ENCODE measurements at regions not wholly inside any gene's neighbourhood (a gene's known extent, or its start where the extent isn't known, plus 50 kb on each side); places are given as distances from the start of the nearest gene placed in this dataset.
"Not testable (repeated sequence)": the region's sequence is repeated elsewhere in the genome, so short reads cannot be mapped to it uniquely, and the experiment has no call there.

DNA sequence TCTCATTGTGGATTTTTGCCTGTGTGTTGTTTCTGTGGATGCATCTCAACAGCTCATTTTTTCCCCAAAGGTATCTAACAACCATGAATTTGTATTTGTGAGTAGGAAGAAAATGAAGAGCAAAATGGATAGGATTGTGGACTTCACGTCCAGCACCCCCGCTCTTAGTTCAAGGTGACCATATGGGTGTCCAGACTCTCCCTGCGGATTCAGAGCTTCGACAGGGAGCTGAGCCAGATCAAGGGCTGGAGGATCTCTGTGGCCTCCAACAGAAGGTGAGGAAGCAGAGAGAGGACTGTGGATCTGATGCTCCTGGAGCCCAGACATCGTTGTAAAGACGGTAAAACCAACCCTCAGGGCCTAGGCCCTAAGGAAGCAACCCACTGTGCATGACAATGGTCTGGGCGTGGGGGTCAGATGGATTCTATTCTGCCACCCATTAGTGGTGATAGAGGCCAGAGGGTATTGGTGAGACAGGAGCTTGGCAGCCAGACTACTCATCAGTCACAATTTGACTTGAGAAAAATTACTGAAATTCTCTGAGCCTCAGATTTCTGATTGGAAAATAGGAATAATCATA lies 659.7 kb upstream of the TMEM132C start:
- DNase-seq, result no peak
- Histone ChIP-seq H3K27ac (no peak overlapping the region), H3K36me3 (no peaks in the 10 kb centered on the region), H3K4me1 (no peaks in the 10 kb centered on the region), H3K9me3 (replicated peaks) (no peaks in the 10 kb centered on the region), H3K4me3 (no peak overlapping the region), H3K27me3 (no peaks in the 10 kb centered on the region; the same call in 1 of the 2 replicates)

DNA sequence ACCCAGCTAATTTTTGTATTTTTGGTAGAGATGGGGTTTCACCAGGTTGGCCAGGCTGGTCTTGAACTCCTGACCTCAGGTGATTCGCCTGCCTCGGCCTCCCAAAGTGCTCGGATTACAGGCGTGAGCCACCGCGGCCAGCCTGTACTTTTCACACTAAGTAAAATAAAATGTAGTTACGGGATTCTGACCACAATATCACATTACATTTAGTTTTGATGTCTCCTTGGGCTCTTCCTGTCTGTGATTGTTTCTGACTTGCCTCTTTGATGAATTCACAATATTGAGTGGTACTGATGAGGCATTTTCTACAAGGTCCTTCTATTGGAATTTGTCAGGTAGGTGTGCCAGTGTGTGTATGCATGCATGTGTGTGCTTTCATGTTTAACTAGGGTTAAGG lies 658.6 kb upstream of the TMEM132C start:
- not testable (repeated sequence) for H3K36me3 ChIP-seq, H3K27ac ChIP-seq, H3K4me3 ChIP-seq

DNA sequence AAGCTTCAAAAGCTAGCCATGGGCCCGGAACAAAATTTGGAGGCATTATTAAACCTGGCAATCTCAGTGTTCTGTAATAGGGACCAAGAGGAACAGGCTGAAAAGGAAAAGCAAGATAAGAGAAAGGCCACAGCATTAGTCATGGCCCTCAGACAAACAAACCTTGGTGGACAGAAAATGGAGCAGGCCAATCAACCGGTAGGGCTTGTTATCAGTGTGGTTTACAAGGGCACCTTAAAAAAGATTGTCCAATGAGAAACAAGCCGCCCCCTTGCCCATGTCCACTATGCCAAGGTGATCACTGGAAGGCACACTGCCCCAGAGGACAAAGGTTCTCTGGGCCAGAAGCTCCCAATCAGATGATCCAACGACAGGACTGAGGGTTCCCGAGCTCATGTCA lies 653.9 kb upstream of the TMEM132C start:
- Histone ChIP-seq H3K36me3 (no peaks in the 10 kb centered on the region), H3K4me1 (no peaks in the 10 kb centered on the region), H3K4me3 (no peak overlapping the region), H3K27me3 (no peaks in the 10 kb centered on the region), H3K27ac (no peak overlapping the region), H3K9me3 (replicated peaks) (no peaks in the 10 kb centered on the region)
- no peak for DNase-seq

More for the DNA sequence above, 658.6 kb upstream of the TMEM132C start:
- not testable (repeated sequence) for DNase-seq; H3K4me1 ChIP-seq; H3K9me3 ChIP-seq (replicated peaks); H3K27me3 ChIP-seq

DNA sequence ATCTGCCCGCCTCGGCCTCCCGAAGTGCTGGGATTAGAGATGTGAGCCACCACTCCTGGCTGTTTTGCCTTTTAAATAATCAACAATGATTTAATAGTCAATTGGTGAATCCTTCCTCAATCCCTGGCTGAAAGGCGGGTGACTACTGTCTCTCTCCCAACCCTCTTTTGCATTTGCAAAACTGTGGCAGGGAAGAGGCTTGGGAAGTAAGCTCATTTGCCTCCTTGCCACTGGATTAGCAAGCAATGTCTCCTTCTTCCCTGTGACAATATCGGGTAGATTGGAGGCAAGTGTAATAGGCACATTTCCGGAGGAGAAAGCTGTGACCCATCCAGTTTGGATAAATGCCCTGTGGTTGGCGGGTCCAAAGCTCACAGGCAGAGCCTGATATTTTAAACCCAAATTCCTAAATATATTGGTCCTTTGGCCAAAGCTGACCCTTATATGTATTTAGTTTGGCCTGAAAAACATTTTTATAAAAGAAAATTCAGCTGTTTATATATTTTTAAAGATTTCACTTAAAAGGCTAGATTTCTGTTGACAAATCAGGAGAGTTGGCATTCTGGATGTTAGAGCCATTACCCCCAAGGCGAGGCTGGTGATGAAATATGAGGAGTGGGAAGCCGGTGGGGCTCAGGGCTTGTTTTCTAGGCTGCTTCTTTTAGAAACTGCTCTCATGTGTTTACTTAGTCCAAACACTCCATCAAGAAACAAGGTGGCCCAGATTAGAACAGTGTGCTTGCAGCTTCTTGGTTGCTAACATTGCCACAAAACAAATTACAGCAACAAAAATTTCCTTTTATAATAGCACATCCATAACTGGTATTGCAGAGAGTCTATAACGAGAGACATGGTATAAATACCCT lies 646.9 kb upstream of the TMEM132C start:
- Histone ChIP-seq H3K9me3 (replicated peaks) (no peaks in the 10 kb centered on the region), H3K36me3 (no peaks in the 10 kb centered on the region), H3K27ac (no peak overlapping the region), H3K4me3 (no peak overlapping the region), H3K4me1 (no peaks in the 10 kb centered on the region), H3K27me3 (no peaks in the 10 kb centered on the region)
- DNase-seq, result no peak

DNA sequence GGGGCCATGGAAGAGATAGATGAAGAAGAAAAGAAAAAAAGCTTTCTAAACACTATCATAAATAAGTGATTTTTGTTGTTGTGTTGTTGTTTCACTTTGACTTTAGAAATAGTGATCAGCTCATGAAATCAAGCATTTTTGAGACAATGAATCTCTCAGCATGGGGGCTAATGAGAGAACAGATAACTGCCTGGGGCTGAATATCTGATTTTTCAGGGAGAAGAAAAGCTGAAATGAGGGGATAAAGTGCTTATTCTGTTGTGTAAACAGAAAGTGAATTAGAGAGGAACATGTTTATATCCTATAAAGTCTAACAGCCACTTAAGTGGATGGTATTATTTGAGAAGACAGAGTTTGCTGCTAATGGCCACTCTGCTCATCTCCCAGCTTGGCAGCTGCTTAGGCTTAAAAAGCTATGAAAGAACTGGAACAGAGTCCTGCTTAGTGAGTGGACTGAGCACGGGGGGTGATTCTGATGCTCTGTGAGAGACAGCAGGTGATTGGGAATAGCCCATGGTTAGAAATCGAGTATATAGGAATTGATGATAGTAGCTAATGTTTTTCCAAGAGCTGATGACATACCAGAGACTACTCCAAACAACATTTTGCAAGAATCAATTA lies 646.1 kb upstream of the TMEM132C start:
- no peak overlapping the region for H3K27ac ChIP-seq
- DNase-seq, result no peak
- no peaks in the 10 kb centered on the region for H3K36me3 ChIP-seq
- H3K4me3 ChIP-seq, result no peak overlapping the region
- no peaks in the 10 kb centered on the region for H3K9me3 ChIP-seq (replicated peaks)
- H3K4me1 ChIP-seq, result no peaks in the 10 kb centered on the region
- H3K27me3 ChIP-seq, result no peaks in the 10 kb centered on the region

DNA sequence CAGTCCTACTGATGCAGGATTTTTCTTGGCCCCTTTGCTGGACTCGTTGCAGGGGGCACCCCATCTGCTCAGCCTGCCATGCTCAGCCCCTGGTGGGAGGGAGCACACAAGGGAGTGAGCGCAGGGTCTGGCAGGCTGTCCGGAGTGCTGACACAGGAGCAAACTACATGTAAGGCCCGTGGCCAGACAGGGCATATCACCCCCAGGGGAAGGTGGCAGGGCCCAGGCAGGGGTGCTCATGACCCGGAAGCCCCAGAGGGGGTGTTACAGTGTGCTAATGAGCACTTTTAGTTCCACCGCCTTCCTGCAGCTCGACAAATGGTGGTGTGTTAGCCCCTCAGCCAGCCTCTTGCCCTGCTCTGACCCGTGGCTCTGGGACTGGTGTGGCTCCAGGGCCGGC lies 645.6 kb upstream of the TMEM132C start:
- Histone ChIP-seq H3K27ac (no peak overlapping the region), H3K9me3 (replicated peaks) (no peaks in the 10 kb centered on the region), H3K27me3 (no peaks in the 10 kb centered on the region), H3K4me1 (no peaks in the 10 kb centered on the region), H3K4me3 (no peak overlapping the region), H3K36me3 (no peaks in the 10 kb centered on the region)
- no peak for DNase-seq

DNA sequence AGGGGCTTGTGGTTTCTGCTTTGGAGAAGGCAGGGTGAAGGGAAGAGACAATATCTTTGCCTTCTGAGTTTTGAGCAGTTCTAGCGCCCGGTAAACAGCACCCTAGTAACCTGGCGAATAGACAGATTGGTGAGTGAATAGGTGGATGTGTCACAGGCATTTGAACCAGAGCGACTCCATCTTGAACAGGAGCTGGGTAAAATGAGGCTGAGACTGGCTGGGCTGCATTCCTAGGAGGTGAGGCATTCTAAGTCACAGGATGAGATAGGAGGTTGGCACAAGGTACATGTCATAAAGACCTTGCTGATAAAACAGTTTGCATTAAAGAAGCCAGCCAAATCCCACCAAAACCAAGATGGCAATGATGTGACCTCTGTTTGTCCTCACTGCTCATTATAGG lies 643.6 kb upstream of the TMEM132C start:
- H3K36me3 ChIP-seq, result no peaks in the 10 kb centered on the region
- DNase-seq, result no peak
- H3K4me1 ChIP-seq, result no peaks in the 10 kb centered on the region
- H3K4me3 ChIP-seq, result no peak overlapping the region
- H3K27me3 ChIP-seq, result no peaks in the 10 kb centered on the region
- no peak overlapping the region for H3K27ac ChIP-seq
- no peaks in the 10 kb centered on the region for H3K9me3 ChIP-seq (replicated peaks)

DNA sequence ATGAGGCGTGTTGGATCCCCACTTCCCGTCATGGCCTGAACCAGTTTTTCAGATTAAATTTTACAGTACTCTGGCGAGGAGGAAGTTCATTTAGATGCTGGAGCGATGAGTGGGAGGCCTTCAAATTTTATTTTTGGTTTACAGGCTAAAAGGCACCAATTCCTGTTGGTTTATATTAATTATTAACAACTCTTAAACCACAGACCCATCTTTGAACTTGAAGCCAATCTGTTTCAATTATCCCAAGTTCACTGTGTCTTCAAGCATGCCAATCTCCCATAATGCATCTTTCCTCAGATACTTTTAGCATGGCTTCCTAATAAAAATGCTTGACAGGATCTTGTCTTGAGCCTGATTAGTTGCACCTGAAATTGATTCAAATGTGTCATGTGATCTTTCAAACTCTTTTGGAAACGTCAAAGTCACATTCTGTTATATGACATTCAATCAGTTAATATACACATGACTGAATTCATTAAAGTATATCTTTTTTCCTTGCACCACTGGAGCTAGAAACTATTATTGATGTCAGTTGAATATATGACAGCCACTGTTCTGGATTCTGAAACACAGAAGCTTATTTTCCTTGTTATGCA lies 641.7 kb upstream of the TMEM132C start:
- H3K4me1 ChIP-seq, result no peaks in the 10 kb centered on the region
- H3K4me3 ChIP-seq, result no peak overlapping the region
- no peaks in the 10 kb centered on the region for H3K27me3 ChIP-seq
- no peak for DNase-seq
- no peak overlapping the region for H3K27ac ChIP-seq
- no peaks in the 10 kb centered on the region for H3K9me3 ChIP-seq (replicated peaks)
- H3K36me3 ChIP-seq, result no peaks in the 10 kb centered on the region

GRCh38 chr12:127628645-127629044 lies 638.3 kb upstream of the TMEM132C start:
- DNase-seq, result no peak
- Histone ChIP-seq H3K9me3 (replicated peaks) (no peaks in the 10 kb centered on the region), H3K36me3 (no peaks in the 10 kb centered on the region), H3K27ac (no peak overlapping the region), H3K4me3 (no peak overlapping the region), H3K27me3 (no peaks in the 10 kb centered on the region), H3K4me1 (no peaks in the 10 kb centered on the region)

GRCh38 chr12:127629066-127629820 lies 637.7 kb upstream of the TMEM132C start:
- peak; percentile 3 to 24 for DNase-seq

DNA sequence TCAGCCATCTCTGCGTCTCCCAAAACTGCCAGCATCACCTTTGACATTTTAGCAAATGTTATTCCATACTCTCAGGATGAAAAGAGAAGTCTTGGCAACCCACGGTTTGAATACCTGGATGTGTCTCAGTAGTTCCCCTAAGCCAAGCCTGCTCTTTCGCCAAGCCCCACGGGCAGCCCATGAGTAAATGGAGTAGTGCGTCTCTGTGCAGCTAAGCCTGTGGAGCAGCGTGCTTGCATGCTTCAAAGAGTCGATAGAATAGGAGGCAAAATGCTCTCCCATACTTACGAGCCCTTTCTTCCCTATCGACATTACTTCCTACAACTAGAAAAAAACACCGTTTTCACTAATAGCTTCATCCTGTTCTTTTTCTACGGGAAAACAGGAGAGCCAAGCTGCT lies 634.5 kb upstream of the TMEM132C start:
- no peaks in the 10 kb centered on the region for H3K36me3 ChIP-seq
- H3K4me1 ChIP-seq, result no peaks in the 10 kb centered on the region
- H3K4me3 ChIP-seq, result no peak overlapping the region
- no peaks in the 10 kb centered on the region for H3K9me3 ChIP-seq (replicated peaks)
- H3K27me3 ChIP-seq, result no peaks in the 10 kb centered on the region
- no peak overlapping the region for H3K27ac ChIP-seq
- DNase-seq, result no peak

More at GRCh38 chr12:127629066-127629820, 637.7 kb upstream of the TMEM132C start:
- H3K36me3 ChIP-seq, result no peaks in the 10 kb centered on the region
- H3K4me3 ChIP-seq, result no peak overlapping the region
- no peaks in the 10 kb centered on the region for H3K9me3 ChIP-seq (replicated peaks)
- no peaks in the 10 kb centered on the region for H3K27me3 ChIP-seq
- H3K4me1 ChIP-seq, result no peaks in the 10 kb centered on the region
- H3K27ac ChIP-seq, result no peak overlapping the region

DNA sequence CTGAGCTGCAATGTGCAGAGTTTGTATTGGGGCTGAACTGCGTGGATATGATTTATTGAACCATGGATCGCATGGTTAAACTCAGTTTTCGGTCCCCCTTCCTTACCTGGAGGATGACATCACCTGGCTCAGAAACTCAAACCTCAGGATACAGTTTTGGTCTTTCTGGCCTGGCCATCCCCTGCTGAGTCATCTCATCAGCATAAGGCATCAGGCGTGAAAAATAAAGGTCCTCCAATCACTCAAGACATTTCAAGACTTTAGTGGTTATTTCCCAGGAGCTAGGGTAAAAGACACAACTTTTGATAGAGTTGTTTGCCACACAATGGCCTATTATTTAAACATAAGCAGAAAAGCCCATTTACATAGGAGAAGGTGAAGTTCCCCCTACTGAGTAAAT lies 631.1 kb upstream of the TMEM132C start:
- Histone ChIP-seq H3K27me3 (no peaks in the 10 kb centered on the region), H3K4me1 (no peaks in the 10 kb centered on the region), H3K4me3 (no peak overlapping the region), H3K36me3 (no peaks in the 10 kb centered on the region), H3K27ac (no peak overlapping the region), H3K9me3 (replicated peaks) (no peaks in the 10 kb centered on the region)
- DNase-seq, result no peak

DNA sequence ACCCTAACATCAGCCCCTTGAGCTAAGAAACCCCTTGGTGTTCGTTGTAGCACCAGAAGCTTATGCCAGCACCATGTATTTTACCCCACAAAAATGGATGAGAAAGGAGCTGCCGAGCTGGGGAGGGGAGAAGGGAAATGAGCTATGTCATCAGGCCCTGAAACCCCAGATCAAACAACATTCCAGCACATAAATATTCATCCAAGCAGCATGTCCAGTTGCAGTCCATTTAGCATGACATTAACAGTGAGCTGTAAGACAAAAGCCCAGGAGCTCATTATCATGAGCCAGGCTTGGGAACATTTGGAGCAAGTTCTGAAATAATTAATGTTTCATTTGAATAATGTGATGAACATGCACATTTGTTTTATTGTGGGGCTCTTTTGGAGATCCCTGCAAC lies 630.1 kb upstream of the TMEM132C start:
- Histone ChIP-seq H3K36me3 (no peaks in the 10 kb centered on the region), H3K27ac (no peak overlapping the region), H3K4me1 (no peaks in the 10 kb centered on the region), H3K9me3 (replicated peaks) (no peaks in the 10 kb centered on the region), H3K27me3 (no peaks in the 10 kb centered on the region), H3K4me3 (no peak overlapping the region)
- DNase-seq, result no peak

DNA sequence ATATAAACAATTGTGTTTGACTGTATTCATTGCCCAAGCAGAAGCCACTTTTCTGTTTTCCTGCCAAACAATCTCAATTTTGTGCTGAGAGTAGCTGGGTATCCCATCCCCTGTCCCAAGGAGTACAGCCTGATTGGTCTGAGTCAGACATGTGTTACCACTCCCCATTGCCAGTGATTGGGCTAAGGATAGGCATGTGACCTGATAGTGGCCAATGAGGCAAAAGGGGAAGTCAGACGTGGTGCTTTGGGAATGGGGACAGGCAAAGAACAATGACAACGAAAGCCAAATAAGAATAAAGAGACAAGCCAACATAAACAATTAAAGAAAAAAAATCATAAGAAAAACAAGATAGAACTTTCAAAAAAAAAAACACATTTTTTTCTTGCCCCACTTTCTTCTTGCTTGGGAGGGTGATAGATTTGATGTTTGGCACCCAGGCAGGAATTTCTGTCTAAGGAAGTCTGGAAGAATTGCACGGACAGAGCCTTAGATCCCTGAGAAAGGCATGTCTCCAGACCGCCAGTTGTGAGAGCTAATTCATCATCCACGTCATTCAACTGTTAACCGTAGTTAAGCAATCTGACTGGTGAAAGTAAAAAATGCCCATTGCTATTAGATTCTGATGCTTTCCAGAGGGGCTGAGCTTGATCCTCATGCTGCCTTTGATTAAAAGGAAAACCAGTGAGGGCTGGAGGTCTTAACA lies 626.6 kb upstream of the TMEM132C start:
- Histone ChIP-seq H3K36me3 (no peaks in the 10 kb centered on the region), H3K9me3 (replicated peaks) (no peaks in the 10 kb centered on the region), H3K27ac (no peak overlapping the region), H3K27me3 (no peaks in the 10 kb centered on the region), H3K4me3 (no peak overlapping the region), H3K4me1 (no peaks in the 10 kb centered on the region)
- DNase-seq, result peak in 1 of 2 experiments; percentile 2

All from SJCRH30 (cell line).